ENCODE measurements at regions not wholly inside any gene's neighbourhood (a gene's known extent, or its start where the extent isn't known, plus 50 kb on each side); places are given as distances from the start of the nearest gene placed in this dataset.

DNA sequence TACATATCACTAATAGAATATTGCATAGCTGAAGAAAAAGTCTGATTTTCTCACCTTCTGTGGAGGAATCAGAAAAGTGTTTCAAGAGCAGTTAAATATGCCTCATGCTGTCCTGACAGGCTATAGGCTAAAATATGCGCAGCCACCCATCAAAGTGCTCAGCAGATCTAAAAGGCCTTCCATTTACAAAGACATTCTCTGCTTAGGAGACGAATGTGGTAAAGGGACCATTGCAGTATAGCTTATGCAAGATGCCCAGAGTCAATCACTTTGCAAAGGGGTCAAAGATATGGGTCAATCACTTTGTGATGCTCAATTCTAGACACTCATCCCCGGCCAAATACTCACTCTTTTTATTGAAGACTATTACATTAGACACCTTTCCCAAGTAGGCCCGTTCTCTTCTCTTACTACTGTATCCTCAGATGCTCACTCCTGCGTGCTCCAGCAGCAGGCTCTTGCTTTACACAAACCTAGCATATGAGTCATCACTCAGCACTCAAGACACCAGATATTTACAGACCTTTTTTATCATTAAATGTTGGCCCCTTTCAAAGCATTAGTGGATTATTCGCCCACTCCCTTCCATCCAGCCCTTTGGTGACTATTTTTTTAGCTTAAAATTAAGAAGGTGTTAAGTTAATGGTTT is 568.2 kb upstream of the CDH18 start:
- ChIA-PET CTCF (interaction anchor here (0.7 kb wide), 1 partner anchor 133 kb away, joined by 4 read pairs; no protein-coding TSS in a partner anchor), POLR2A (no interaction called here)
- H3K9me3 ChIP-seq (ENCODE audit: control insufficient read depth, insufficient read depth, low read depth, low read length) = no peaks in the 10 kb centered on the region

DNA sequence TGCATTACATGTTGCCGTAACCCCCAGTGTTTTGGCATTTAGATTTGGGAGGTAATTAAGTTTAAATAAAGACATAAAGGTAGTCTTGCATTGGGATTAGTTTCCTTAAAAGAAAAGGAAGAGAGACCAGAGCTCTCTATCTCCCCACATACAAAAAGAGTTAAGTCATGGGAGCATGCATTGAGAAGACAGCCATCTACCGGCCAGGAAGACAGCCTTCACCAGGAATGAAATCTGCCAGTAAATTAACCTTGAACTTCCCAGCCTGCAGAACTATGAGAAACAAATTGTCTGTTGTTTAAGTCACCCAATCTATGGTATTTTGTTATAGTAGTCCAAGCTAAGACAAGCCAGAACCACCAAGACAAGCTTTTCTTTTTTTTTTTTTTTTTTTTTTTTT is 567.0 kb upstream of the CDH18 start:
- H3K27ac ChIP-seq (ENCODE audit: extremely low read depth, low read depth, low read length) = no peak overlapping the region
- no peaks in the 10 kb centered on the region for H3K4me1 ChIP-seq (ENCODE audit: control insufficient read depth, insufficient read depth, low read length)
- ChIA-PET POLR2A (no interaction called here), CTCF (interaction anchor here (0.7 kb wide), 1 partner anchor 362 kb away, joined by 3 read pairs; no protein-coding TSS in a partner anchor)
- no peaks in the 10 kb centered on the region for H3K36me3 ChIP-seq (ENCODE audit: control insufficient read depth in 2 of 2, insufficient read depth in 1 of 2, low read length in 2 of 2)
- H3K4me3 ChIP-seq (ENCODE audit: low read depth, low read length) = no peak overlapping the region
- no peaks in the 10 kb centered on the region for H3K9me3 ChIP-seq (ENCODE audit: control insufficient read depth, insufficient read depth, low read depth, low read length)
- TF ChIP-seq, protein P1, sequence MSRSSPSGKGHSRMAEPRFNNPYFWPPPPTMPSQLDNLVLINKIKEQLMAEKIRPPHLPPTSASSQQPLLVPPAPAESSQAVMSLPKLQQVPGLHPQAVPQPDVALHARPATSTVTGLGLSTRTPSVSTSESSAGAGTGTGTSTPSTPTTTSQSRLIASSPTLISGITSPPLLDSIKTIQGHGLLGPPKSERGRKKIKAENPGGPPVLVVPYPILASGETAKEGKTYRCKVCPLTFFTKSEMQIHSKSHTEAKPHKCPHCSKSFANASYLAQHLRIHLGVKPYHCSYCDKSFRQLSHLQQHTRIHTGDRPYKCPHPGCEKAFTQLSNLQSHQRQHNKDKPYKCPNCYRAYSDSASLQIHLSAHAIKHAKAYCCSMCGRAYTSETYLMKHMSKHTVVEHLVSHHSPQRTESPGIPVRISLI (tag by site-specific recombination; IDR thresholded peaks at IDR 0.05) = no peak
- TF ChIP-seq ZSCAN23 (tag by site-specific recombination; IDR thresholded peaks at IDR 0.05) (no peak), ZNF843 (tag by site-specific recombination; IDR thresholded peaks at IDR 0.05) (no peak), OSR2 (tag by site-specific recombination; IDR thresholded peaks at IDR 0.05) (no peak), ZBTB48 (tag by site-specific recombination; IDR thresholded peaks at IDR 0.05) (no peak)
- TF ChIP-seq, protein P2, sequence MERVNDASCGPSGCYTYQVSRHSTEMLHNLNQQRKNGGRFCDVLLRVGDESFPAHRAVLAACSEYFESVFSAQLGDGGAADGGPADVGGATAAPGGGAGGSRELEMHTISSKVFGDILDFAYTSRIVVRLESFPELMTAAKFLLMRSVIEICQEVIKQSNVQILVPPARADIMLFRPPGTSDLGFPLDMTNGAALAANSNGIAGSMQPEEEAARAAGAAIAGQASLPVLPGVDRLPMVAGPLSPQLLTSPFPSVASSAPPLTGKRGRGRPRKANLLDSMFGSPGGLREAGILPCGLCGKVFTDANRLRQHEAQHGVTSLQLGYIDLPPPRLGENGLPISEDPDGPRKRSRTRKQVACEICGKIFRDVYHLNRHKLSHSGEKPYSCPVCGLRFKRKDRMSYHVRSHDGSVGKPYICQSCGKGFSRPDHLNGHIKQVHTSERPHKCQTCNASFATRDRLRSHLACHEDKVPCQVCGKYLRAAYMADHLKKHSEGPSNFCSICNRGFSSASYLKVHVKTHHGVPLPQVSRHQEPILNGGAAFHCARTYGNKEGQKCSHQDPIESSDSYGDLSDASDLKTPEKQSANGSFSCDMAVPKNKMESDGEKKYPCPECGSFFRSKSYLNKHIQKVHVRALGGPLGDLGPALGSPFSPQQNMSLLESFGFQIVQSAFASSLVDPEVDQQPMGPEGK (tag by site-specific recombination; IDR thresholded peaks at IDR 0.05) = no peak

More for the DNA sequence above, 568.2 kb upstream of the CDH18 start:
- no peak for TF ChIP-seq ZNF221 (tag by site-specific recombination; IDR thresholded peaks at IDR 0.05; ENCODE audit: borderline replicate concordance)
- no peak for TF ChIP-seq OSR2 (tag by site-specific recombination; IDR thresholded peaks at IDR 0.05)
- TF ChIP-seq, protein P3, sequence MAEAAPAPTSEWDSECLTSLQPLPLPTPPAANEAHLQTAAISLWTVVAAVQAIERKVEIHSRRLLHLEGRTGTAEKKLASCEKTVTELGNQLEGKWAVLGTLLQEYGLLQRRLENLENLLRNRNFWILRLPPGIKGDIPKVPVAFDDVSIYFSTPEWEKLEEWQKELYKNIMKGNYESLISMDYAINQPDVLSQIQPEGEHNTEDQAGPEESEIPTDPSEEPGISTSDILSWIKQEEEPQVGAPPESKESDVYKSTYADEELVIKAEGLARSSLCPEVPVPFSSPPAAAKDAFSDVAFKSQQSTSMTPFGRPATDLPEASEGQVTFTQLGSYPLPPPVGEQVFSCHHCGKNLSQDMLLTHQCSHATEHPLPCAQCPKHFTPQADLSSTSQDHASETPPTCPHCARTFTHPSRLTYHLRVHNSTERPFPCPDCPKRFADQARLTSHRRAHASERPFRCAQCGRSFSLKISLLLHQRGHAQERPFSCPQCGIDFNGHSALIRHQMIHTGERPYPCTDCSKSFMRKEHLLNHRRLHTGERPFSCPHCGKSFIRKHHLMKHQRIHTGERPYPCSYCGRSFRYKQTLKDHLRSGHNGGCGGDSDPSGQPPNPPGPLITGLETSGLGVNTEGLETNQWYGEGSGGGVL (tag by site-specific recombination; IDR thresholded peaks at IDR 0.05) = no peak
- no peaks in the 10 kb centered on the region for H3K4me1 ChIP-seq (ENCODE audit: control insufficient read depth, insufficient read depth, low read length)
- H3K27ac ChIP-seq (ENCODE audit: extremely low read depth, low read depth, low read length) = no peak overlapping the region
- no peaks in the 10 kb centered on the region for H3K36me3 ChIP-seq (ENCODE audit: control insufficient read depth in 2 of 2, insufficient read depth in 1 of 2, low read length in 2 of 2)
- H3K4me3 ChIP-seq (ENCODE audit: low read depth, low read length) = no peak overlapping the region

DNA sequence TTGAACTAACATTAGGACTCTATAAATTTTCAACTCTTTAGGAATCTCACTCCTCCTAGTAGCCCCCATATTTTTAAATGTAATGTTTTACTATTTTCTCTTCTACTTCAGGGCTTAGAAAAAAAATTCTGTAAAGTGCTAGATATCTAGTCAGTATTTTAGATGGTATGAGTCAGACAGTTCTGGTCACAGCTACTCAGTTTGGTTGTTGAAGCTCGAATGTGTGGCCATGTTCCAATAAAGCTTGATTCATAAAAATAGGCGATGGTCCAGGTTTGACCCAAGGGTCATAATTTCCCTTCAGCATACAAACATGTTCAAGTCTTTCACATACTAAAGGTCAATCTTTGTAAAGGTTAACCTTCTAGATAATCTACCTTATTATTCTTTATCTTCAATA is 566.0 kb upstream of the CDH18 start:
- ChIA-PET CTCF (no interaction called here), POLR2A (no interaction called here)
- Histone ChIP-seq H3K27ac (ENCODE audit: extremely low read depth, low read depth, low read length) (no peak overlapping the region), H3K36me3 (ENCODE audit: control insufficient read depth in 2 of 2, insufficient read depth in 1 of 2, low read length in 2 of 2) (no peaks in the 10 kb centered on the region), H3K9me3 (ENCODE audit: control insufficient read depth, insufficient read depth, low read depth, low read length) (no peaks in the 10 kb centered on the region), H3K4me1 (ENCODE audit: control insufficient read depth, insufficient read depth, low read length) (no peaks in the 10 kb centered on the region), H3K4me3 (ENCODE audit: low read depth, low read length) (no peak overlapping the region)
- TF ChIP-seq ZNF596 (tag by site-specific recombination; IDR thresholded peaks at IDR 0.05) (no peak), ZNF292 (tag by site-specific recombination; IDR thresholded peaks at IDR 0.05; ENCODE audit: borderline replicate concordance, low read depth) (no peak), ZBTB17 (tag by site-specific recombination; IDR thresholded peaks at IDR 0.05) (no peak), ZNF521 (tag by site-specific recombination; IDR thresholded peaks at IDR 0.05) (no peak), ZNF501 (tag by site-specific recombination; IDR thresholded peaks at IDR 0.05) (no peak), ZNF473 (tag by site-specific recombination; IDR thresholded peaks at IDR 0.05) (no peak), KLF7 (tag by site-specific recombination; IDR thresholded peaks at IDR 0.05; ENCODE audit: borderline replicate concordance) (no peak)
